ENCODE measurements at regions not wholly inside any gene's neighbourhood (a gene's known extent, or its start where the extent isn't known, plus 50 kb on each side); places are given as distances from the start of the nearest gene placed in this dataset.

DNA sequence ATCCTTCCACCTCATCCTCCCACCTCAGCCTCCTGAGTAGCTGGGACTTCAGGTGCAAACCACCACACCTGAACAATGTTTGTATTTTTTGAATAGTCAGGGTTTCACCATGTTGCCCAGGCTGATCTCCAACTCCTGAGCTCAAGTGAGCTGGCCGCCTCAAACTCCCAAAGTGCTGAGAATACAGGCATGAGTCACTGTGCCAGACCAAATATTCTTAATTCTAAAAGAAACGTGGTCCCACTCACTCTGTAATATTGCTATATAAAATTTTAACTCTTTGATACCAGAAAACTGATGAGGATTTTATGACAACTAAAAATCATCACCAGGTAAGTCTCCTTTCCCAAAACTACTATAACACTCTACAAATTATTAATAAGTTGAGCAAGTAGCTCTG lies 716.8 kb upstream of the GJE1 start:
- no peaks in the 10 kb centered on the region for H3K27me3 ChIP-seq (ENCODE audit: control insufficient read depth in 2 of 2, insufficient read depth in 1 of 2, low read length in 1 of 2)
- no peaks in the 10 kb centered on the region for H3K4me1 ChIP-seq (ENCODE audit: control insufficient read depth in 2 of 2, insufficient read depth in 2 of 2, low read length in 2 of 2)
- no peak overlapping the region for H3K4me3 ChIP-seq (ENCODE audit: low read length in 2 of 2)
- H3K36me3 ChIP-seq (ENCODE audit: control insufficient read depth in 2 of 2, insufficient read depth in 2 of 2, low read length in 1 of 2) = no peaks in the 10 kb centered on the region
- H3K27ac ChIP-seq (ENCODE audit: low read depth in 1 of 2, low read length in 1 of 2) = no peak overlapping the region
- 93% methylated on average over 2 of the region's 2 CpGs for WGBS
- no peak for DNase-seq (ENCODE audit: low read depth in 6 of 9, low spot score in 9 of 9)
- H3K9me3 ChIP-seq (ENCODE audit: control insufficient read depth in 2 of 2, insufficient read depth in 1 of 2, low read length in 1 of 2) = no peaks in the 10 kb centered on the region

DNA sequence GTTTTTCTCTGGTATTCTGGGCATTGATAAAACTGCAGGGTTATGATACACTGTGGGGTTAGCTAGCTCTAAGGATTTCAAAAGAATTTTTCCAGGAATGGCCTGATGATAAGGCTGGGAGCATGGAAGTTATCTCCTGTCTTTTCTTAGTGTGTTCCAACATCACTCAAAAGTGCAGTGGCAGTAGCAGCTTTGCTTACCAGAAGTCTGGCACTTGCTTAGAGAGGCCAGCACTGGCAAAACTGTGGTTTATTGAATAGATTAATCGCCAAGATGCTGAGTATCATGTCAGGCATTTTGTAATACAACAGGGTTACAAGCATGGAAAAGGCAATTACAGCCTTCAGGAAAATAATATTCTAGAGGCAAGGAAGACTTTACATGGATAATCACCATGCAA lies 719.5 kb upstream of the GJE1 start:
- Histone ChIP-seq H3K27ac (ENCODE audit: low read depth in 1 of 2, low read length in 1 of 2) (no peak overlapping the region), H3K27me3 (ENCODE audit: control insufficient read depth in 2 of 2, insufficient read depth in 1 of 2, low read length in 1 of 2) (no peaks in the 10 kb centered on the region), H3K9me3 (ENCODE audit: control insufficient read depth in 2 of 2, insufficient read depth in 1 of 2, low read length in 1 of 2) (peaks cover 0 to 4% of the 10 kb centered on the region in 2 donors), H3K4me3 (ENCODE audit: low read length in 2 of 2) (no peak overlapping the region), H3K36me3 (ENCODE audit: control insufficient read depth in 2 of 2, insufficient read depth in 2 of 2, low read length in 1 of 2) (no peaks in the 10 kb centered on the region), H3K4me1 (ENCODE audit: control insufficient read depth in 2 of 2, insufficient read depth in 2 of 2, low read length in 2 of 2) (no peaks in the 10 kb centered on the region)
- DNase-seq (ENCODE audit: low read depth in 6 of 9, low spot score in 9 of 9) = no peak
- 87% methylated on average over 1 of the region's 1 CpG for WGBS

DNA sequence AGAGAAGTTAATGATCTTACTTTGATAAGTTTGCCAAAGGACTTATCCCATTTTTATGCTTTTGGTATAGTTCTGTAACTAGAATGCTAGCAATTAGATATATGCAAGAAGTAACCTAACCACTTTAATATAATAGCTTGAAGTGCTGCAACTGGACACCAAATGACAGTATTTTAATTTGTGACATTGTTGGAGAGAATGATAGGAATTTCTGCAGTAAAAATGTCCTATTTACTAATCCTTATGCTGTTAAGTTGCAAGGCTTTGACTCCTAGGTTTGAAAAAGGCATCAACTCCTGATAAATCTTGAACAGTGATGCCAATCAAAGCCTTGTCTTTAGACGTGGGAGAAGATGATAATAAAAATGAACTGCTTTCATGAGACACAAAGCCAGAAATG lies 726.0 kb upstream of the GJE1 start:
- Histone ChIP-seq H3K9me3 (ENCODE audit: control insufficient read depth in 2 of 2, insufficient read depth in 1 of 2, low read length in 1 of 2) (peaks cover 0 to 7% of the 10 kb centered on the region in 2 donors), H3K4me1 (ENCODE audit: control insufficient read depth in 2 of 2, insufficient read depth in 2 of 2, low read length in 2 of 2) (no peaks in the 10 kb centered on the region), H3K4me3 (ENCODE audit: low read length in 2 of 2) (no peak overlapping the region), H3K27me3 (ENCODE audit: control insufficient read depth in 2 of 2, insufficient read depth in 1 of 2, low read length in 1 of 2) (no peaks in the 10 kb centered on the region), H3K27ac (ENCODE audit: low read depth in 1 of 2, low read length in 1 of 2) (no peak overlapping the region), H3K36me3 (ENCODE audit: control insufficient read depth in 2 of 2, insufficient read depth in 2 of 2, low read length in 1 of 2) (no peaks in the 10 kb centered on the region)
- no peak for DNase-seq (ENCODE audit: low read depth in 6 of 9, low spot score in 9 of 9)
- WGBS = 93% methylated on average over 1 of the region's 1 CpG

DNA sequence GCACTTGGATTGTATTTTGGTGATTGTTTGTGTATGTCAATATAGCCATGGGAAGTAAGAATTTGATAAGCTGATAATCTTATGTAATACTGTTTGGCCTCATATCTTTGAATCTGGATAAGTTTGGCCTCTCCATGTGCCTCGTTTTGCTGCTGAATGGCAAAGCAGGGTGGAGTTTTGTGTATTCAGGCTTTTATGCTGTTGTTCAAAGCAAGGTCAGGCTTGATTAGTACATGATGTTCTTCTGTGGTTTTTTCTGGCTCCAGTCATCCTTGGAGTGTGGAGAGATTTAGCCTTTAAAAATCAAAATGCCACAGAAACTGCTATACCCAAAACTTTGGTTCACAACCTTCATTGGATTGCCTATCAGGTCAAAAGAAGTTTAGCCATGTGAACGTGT lies 728.9 kb upstream of the GJE1 start:
- 89% methylated on average over 2 of the region's 2 CpGs for WGBS
- no peaks in the 10 kb centered on the region for H3K27me3 ChIP-seq (ENCODE audit: control insufficient read depth in 2 of 2, insufficient read depth in 1 of 2, low read length in 1 of 2)
- peaks cover 0 to 7% of the 10 kb centered on the region in 2 donors for H3K9me3 ChIP-seq (ENCODE audit: control insufficient read depth in 2 of 2, insufficient read depth in 1 of 2, low read length in 1 of 2)
- H3K4me1 ChIP-seq (ENCODE audit: control insufficient read depth in 2 of 2, insufficient read depth in 2 of 2, low read length in 2 of 2) = no peaks in the 10 kb centered on the region
- no peak overlapping the region for H3K4me3 ChIP-seq (ENCODE audit: low read length in 2 of 2)
- DNase-seq (ENCODE audit: low read depth in 6 of 9, low spot score in 9 of 9) = no peak
- no peaks in the 10 kb centered on the region for H3K36me3 ChIP-seq (ENCODE audit: control insufficient read depth in 2 of 2, insufficient read depth in 2 of 2, low read length in 1 of 2)
- no peak overlapping the region for H3K27ac ChIP-seq (ENCODE audit: low read depth in 1 of 2, low read length in 1 of 2)

DNA sequence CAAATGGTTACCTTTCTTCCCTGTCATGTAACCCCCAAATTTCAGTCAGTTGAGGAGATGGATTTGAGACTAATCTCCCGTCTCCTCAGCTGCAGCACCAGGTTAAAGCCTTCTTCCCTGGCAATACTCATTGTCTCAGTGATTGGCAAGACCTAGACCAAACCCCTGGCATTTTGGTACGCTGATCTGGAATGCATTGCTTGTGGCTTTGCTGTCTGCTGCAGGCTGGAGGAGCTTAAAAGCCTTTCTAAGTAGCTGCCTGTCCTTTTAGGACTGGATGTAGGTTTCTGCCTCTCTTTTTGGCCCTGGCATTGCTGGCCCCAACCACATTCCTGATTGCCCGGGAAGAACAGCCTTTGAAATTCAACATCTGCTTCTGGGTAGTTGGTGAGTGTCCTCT lies 729.6 kb upstream of the GJE1 start:
- H3K27ac ChIP-seq (ENCODE audit: low read depth in 1 of 2, low read length in 1 of 2) = no peak overlapping the region
- no peaks in the 10 kb centered on the region for H3K27me3 ChIP-seq (ENCODE audit: control insufficient read depth in 2 of 2, insufficient read depth in 1 of 2, low read length in 1 of 2)
- no peak for DNase-seq (ENCODE audit: low read depth in 6 of 9, low spot score in 9 of 9)
- 92% methylated on average over 3 of the region's 3 CpGs for WGBS
- no peak overlapping the region for H3K4me3 ChIP-seq (ENCODE audit: low read length in 2 of 2)
- H3K9me3 ChIP-seq (ENCODE audit: control insufficient read depth in 2 of 2, insufficient read depth in 1 of 2, low read length in 1 of 2) = peaks cover 0 to 2% of the 10 kb centered on the region in 2 donors
- no peaks in the 10 kb centered on the region for H3K4me1 ChIP-seq (ENCODE audit: control insufficient read depth in 2 of 2, insufficient read depth in 2 of 2, low read length in 2 of 2)
- no peaks in the 10 kb centered on the region for H3K36me3 ChIP-seq (ENCODE audit: control insufficient read depth in 2 of 2, insufficient read depth in 2 of 2, low read length in 1 of 2)

DNA sequence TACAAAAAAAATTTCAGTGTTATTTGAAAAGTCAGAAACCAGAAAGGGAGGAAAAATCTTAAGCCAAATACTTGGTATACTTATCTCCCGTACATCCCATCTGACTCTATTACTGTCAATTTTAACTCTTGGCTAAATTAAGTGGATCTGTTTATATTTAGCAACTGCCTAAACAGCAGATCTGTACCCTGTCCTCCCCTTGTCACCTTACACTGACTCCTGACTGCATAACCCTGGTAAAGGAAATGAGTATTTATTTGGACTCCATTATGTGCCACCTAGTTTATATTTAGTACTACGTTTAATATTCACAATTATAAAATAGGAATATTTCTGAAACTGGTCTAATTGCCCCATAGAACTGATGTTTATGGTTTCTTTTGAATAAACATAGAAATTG lies 730.2 kb upstream of the GJE1 start:
- no peak overlapping the region for H3K4me3 ChIP-seq (ENCODE audit: low read length in 2 of 2)
- DNase-seq (ENCODE audit: low read depth in 6 of 9, low spot score in 9 of 9) = no peak
- H3K4me1 ChIP-seq (ENCODE audit: control insufficient read depth in 2 of 2, insufficient read depth in 2 of 2, low read length in 2 of 2) = no peaks in the 10 kb centered on the region
- no peaks in the 10 kb centered on the region for H3K27me3 ChIP-seq (ENCODE audit: control insufficient read depth in 2 of 2, insufficient read depth in 1 of 2, low read length in 1 of 2)
- H3K27ac ChIP-seq (ENCODE audit: low read depth in 1 of 2, low read length in 1 of 2) = no peak overlapping the region
- no peaks in the 10 kb centered on the region for H3K9me3 ChIP-seq (ENCODE audit: control insufficient read depth in 2 of 2, insufficient read depth in 1 of 2, low read length in 1 of 2)
- 96% methylated on average over 2 of the region's 2 CpGs for WGBS
- H3K36me3 ChIP-seq (ENCODE audit: control insufficient read depth in 2 of 2, insufficient read depth in 2 of 2, low read length in 1 of 2) = no peaks in the 10 kb centered on the region

DNA sequence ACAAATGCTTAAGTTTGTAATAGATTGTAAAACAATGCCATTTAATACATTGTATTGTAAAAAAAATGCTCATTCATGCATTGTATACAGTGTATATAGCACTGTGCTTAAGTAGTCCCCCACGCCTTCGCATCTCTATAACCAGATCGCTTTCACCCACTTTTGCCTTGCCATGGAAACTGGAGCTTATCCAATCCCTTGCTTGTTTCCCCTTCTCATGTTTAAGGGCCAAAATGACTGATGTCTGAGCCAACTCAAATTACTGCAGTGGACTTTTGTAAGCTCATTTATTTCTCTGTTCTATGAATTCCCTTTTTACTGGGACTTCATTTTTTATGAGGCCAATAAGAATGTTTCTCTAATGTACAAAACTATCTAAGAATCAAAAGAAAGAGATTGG lies 730.9 kb upstream of the GJE1 start:
- no peak for DNase-seq (ENCODE audit: low read depth in 6 of 9, low spot score in 9 of 9)
- H3K4me3 ChIP-seq (ENCODE audit: low read length in 2 of 2) = no peak overlapping the region
- H3K27me3 ChIP-seq (ENCODE audit: control insufficient read depth in 2 of 2, insufficient read depth in 1 of 2, low read length in 1 of 2) = no peaks in the 10 kb centered on the region
- WGBS = 97% methylated on average over 3 of the region's 3 CpGs
- H3K9me3 ChIP-seq (ENCODE audit: control insufficient read depth in 2 of 2, insufficient read depth in 1 of 2, low read length in 1 of 2) = no peaks in the 10 kb centered on the region
- no peak overlapping the region for H3K27ac ChIP-seq (ENCODE audit: low read depth in 1 of 2, low read length in 1 of 2)
- no peaks in the 10 kb centered on the region for H3K36me3 ChIP-seq (ENCODE audit: control insufficient read depth in 2 of 2, insufficient read depth in 2 of 2, low read length in 1 of 2)
- H3K4me1 ChIP-seq (ENCODE audit: control insufficient read depth in 2 of 2, insufficient read depth in 2 of 2, low read length in 2 of 2) = no peaks in the 10 kb centered on the region

DNA sequence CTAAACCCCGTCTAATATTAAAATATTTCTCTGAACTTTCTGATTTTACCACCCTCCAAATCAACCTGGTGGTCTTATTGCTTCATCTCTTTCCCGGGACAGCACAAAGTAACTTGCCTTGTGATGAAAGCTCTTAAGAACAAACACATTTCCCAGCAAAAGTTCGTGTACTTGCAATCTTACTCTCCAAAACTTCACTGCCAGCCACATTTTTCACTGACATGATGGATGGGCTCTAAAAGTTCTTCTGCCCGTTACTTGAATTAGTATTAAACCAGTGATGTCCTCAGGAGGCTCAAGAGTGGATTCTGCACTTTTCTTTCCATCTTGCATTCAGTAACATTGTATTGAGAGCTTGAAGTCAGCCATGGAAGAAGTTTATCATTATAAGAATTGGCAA lies 731.6 kb upstream of the GJE1 start:
- Histone ChIP-seq H3K4me3 (ENCODE audit: low read length in 2 of 2) (no peak overlapping the region), H3K9me3 (ENCODE audit: control insufficient read depth in 2 of 2, insufficient read depth in 1 of 2, low read length in 1 of 2) (no peaks in the 10 kb centered on the region), H3K27ac (ENCODE audit: low read depth in 1 of 2, low read length in 1 of 2) (no peak overlapping the region), H3K27me3 (ENCODE audit: control insufficient read depth in 2 of 2, insufficient read depth in 1 of 2, low read length in 1 of 2) (no peaks in the 10 kb centered on the region), H3K36me3 (ENCODE audit: control insufficient read depth in 2 of 2, insufficient read depth in 2 of 2, low read length in 1 of 2) (no peaks in the 10 kb centered on the region), H3K4me1 (ENCODE audit: control insufficient read depth in 2 of 2, insufficient read depth in 2 of 2, low read length in 2 of 2) (no peaks in the 10 kb centered on the region)
- whole genome bisulfite sequencing = 91% methylated on average over 4 of the region's 4 CpGs
- DNase-seq (ENCODE audit: low read depth in 6 of 9, low spot score in 9 of 9) = no peak

DNA sequence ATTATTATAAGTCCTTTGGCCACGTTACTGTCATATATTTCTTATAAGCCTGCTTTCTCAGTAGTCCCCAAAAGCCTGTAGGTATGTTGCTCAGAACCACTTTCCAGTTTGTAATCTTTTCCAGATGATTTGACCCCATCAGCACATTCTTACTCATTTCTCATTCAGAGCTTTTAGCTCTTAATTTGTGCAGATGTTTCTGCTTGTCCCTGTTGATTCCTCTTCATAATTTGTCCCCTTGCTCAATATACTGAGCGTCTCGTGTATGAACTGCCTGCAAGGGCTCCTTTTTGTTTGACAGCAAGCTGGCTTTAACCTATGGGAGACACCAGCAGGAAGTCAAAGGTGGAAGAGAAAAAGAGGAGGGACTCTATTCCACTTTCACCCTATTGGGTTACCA lies 733.8 kb upstream of the GJE1 start:
- WGBS = 91% methylated on average over 3 of the region's 3 CpGs
- no peak for DNase-seq (ENCODE audit: low read depth in 6 of 9, low spot score in 9 of 9)
- Histone ChIP-seq H3K4me3 (ENCODE audit: low read length in 2 of 2) (no peak overlapping the region), H3K27ac (ENCODE audit: low read depth in 1 of 2, low read length in 1 of 2) (no peak overlapping the region), H3K27me3 (ENCODE audit: control insufficient read depth in 2 of 2, insufficient read depth in 1 of 2, low read length in 1 of 2) (no peaks in the 10 kb centered on the region), H3K9me3 (ENCODE audit: control insufficient read depth in 2 of 2, insufficient read depth in 1 of 2, low read length in 1 of 2) (peaks cover 0 to 3% of the 10 kb centered on the region in 2 donors), H3K36me3 (ENCODE audit: control insufficient read depth in 2 of 2, insufficient read depth in 2 of 2, low read length in 1 of 2) (no peaks in the 10 kb centered on the region), H3K4me1 (ENCODE audit: control insufficient read depth in 2 of 2, insufficient read depth in 2 of 2, low read length in 2 of 2) (no peaks in the 10 kb centered on the region)

DNA sequence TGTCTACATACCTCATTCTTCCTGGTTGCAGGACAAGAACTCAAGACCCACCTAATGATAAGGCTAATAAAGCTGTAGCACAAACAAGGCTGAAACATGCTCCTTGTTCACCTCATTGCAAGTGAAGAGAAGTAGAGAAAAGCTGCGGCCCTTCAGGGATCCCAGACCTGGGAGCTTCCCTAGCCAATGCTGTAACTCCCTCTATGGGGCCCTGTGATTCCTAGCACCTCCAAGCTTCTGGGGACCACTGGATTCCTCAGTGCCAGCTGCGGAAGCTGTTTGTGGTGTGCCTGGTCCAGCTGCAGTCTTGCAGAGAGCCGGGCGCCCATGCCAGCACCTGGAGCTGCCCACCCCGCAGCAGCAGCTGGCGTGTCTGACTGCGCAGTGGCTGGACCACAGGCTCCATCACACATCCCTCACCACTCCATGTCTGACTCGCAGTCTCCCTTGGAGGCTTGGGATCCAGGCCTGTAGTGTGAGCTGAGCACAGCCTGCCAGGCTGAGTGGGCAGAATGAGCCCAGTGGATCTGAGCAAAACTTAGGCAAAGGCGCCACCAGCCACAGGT lies 737.2 kb upstream of the GJE1 start:
- no peak for DNase-seq (ENCODE audit: low read depth in 6 of 9, low spot score in 9 of 9)
- Histone ChIP-seq H3K27ac (ENCODE audit: low read depth in 1 of 2, low read length in 1 of 2) (no peak overlapping the region), H3K4me1 (ENCODE audit: control insufficient read depth in 2 of 2, insufficient read depth in 2 of 2, low read length in 2 of 2) (no peaks in the 10 kb centered on the region), H3K4me3 (ENCODE audit: low read length in 2 of 2) (no peak overlapping the region), H3K9me3 (ENCODE audit: control insufficient read depth in 2 of 2, insufficient read depth in 1 of 2, low read length in 1 of 2) (peaks cover 0 to 3% of the 10 kb centered on the region in 2 donors), H3K36me3 (ENCODE audit: control insufficient read depth in 2 of 2, insufficient read depth in 2 of 2, low read length in 1 of 2) (no peaks in the 10 kb centered on the region), H3K27me3 (ENCODE audit: control insufficient read depth in 2 of 2, insufficient read depth in 1 of 2, low read length in 1 of 2) (no peaks in the 10 kb centered on the region)
- 98% methylated on average over 9 of the region's 9 CpGs for whole genome bisulfite sequencing

All from thymus (tissue), 11 donors.